ENCODE measurements at regions not wholly inside any gene's neighbourhood (a gene's known extent, or its start where the extent isn't known, plus 50 kb on each side); places are given as distances from the start of the nearest gene placed in this dataset.

GRCh38 chrX:475926-476723 is 89.4 kb upstream of the PPP2R3B start:
- no peak overlapping the region for H3K27ac ChIP-seq (ENCODE audit: insufficient read length, low read depth, low read length)
- H3K27me3 ChIP-seq (ENCODE audit: insufficient read depth, low read length): no peaks in the 10 kb centered on the region
- TF ChIP-seq, protein P1, sequence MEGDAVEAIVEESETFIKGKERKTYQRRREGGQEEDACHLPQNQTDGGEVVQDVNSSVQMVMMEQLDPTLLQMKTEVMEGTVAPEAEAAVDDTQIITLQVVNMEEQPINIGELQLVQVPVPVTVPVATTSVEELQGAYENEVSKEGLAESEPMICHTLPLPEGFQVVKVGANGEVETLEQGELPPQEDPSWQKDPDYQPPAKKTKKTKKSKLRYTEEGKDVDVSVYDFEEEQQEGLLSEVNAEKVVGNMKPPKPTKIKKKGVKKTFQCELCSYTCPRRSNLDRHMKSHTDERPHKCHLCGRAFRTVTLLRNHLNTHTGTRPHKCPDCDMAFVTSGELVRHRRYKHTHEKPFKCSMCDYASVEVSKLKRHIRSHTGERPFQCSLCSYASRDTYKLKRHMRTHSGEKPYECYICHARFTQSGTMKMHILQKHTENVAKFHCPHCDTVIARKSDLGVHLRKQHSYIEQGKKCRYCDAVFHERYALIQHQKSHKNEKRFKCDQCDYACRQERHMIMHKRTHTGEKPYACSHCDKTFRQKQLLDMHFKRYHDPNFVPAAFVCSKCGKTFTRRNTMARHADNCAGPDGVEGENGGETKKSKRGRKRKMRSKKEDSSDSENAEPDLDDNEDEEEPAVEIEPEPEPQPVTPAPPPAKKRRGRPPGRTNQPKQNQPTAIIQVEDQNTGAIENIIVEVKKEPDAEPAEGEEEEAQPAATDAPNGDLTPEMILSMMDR (conservative IDR thresholded peaks at IDR 0.05): no peak
- Mint-ChIP-seq H3K4me1 (peaks cover 10 to 21% of the 10 kb centered on the region in 2 experiments), H3K27ac (peak overlapping the region; percentile 5 to 81 (median 27); a peak in 4 of 7 replicates), H3K27me3 (ENCODE audit: low read depth) (peaks cover 3% of the 10 kb centered on the region), H3K9me3 (peaks cover 0 to 13% of the 10 kb centered on the region in 2 experiments; a peak in 2 of 5 replicates), H3K36me3 (ENCODE audit: insufficient read depth in 1 of 3, low read depth in 3 of 3) (peaks cover 0 to 8% (median 7%) of the 10 kb centered on the region in 3 experiments; a peak in 4 of 7 replicates), H3K4me3 (no peak overlapping the region)
- no peak overlapping the region for H3K4ac ChIP-seq (ENCODE audit: low read depth, low read length)
- H3K4me2 ChIP-seq (ENCODE audit: insufficient read depth, insufficient read length, low read length): no peak overlapping the region
- DNase-seq: no peak
- H3T11ph ChIP-seq (ENCODE audit: low read length): no peak overlapping the region
- H2AK5ac ChIP-seq (ENCODE audit: insufficient read length, low read length): no peak overlapping the region
- no peak overlapping the region for H4K91ac ChIP-seq (ENCODE audit: insufficient read length, low read depth, low read length)
- no peak overlapping the region for H4K8ac ChIP-seq (replicated peaks; ENCODE audit: insufficient read length, low read depth, low read length)
- no peak overlapping the region for H2BK20ac ChIP-seq (ENCODE audit: low read depth, low read length, poor library complexity, severe bottlenecking)
- H3K18ac ChIP-seq (ENCODE audit: insufficient read length, low read depth, low read length): peak overlapping the region; percentile 74
- H3K4me1 ChIP-seq (ENCODE audit: insufficient read depth, low read length): no peaks in the 10 kb centered on the region
- H3K79me1 ChIP-seq (ENCODE audit: insufficient read depth, low read depth, low read length, poor library complexity, severe bottlenecking): no peaks in the 10 kb centered on the region
- H3K23me2 ChIP-seq (ENCODE audit: insufficient read length, low read depth, low read length, poor library complexity, severe bottlenecking): no peaks in the 10 kb centered on the region
- no peak overlapping the region for H3K14ac ChIP-seq (ENCODE audit: insufficient read depth, low read length)
- H4K20me1 ChIP-seq (ENCODE audit: control insufficient read depth, insufficient read depth, insufficient read length): no peaks in the 10 kb centered on the region
- H3K9me3 ChIP-seq (ENCODE audit: control insufficient read depth, low read depth, low read length): no peaks in the 10 kb centered on the region
- H2BK5ac ChIP-seq (ENCODE audit: insufficient read length, low read length): no peak overlapping the region
- no peaks in the 10 kb centered on the region for H3K79me2 ChIP-seq (ENCODE audit: insufficient read depth, low read length)
- no peak overlapping the region for H2AFZ ChIP-seq (ENCODE audit: low read length)
- no peak overlapping the region for H3K9ac ChIP-seq (ENCODE audit: extremely low read depth, insufficient read length, low read length)
- H3K23ac ChIP-seq (ENCODE audit: insufficient read length, low read depth, low read length): no peak overlapping the region
- WGBS (ENCODE audit: extremely low coverage, insufficient read length, low lambda C conversion rate): no CpG with 5 or more reads among the region's 36 CpGs
- H3K56ac ChIP-seq (ENCODE audit: insufficient read length, low read depth, low read length): no peak overlapping the region
- H2BK12ac ChIP-seq (ENCODE audit: insufficient read length, low read depth, low read length): no peak overlapping the region
- H2BK120ac ChIP-seq (ENCODE audit: low read depth, low read length, poor library complexity, severe bottlenecking): no peak overlapping the region
- H2BK15ac ChIP-seq (ENCODE audit: low read depth, low read length): no peak overlapping the region
- H4K5ac ChIP-seq (ENCODE audit: insufficient read length, low read depth, low read length): no peak overlapping the region
